GM21526 (cell line): ENCODE measurements at regions not wholly inside any gene's neighbourhood (a gene's known extent, or its start where the extent isn't known, plus 50 kb on each side); places are given as distances from the start of the nearest gene placed in this dataset.

Experiments used
- ATAC-seq: cut with Tn5 transposase; IDR thresholded peaks from one replicate; pipeline ENCODE4 v1.9.1; 2021; ENCODE audit warnings: moderate library complexity; ENCODE audit not compliant: unreplicated experiment, low FRiP score

DNA sequence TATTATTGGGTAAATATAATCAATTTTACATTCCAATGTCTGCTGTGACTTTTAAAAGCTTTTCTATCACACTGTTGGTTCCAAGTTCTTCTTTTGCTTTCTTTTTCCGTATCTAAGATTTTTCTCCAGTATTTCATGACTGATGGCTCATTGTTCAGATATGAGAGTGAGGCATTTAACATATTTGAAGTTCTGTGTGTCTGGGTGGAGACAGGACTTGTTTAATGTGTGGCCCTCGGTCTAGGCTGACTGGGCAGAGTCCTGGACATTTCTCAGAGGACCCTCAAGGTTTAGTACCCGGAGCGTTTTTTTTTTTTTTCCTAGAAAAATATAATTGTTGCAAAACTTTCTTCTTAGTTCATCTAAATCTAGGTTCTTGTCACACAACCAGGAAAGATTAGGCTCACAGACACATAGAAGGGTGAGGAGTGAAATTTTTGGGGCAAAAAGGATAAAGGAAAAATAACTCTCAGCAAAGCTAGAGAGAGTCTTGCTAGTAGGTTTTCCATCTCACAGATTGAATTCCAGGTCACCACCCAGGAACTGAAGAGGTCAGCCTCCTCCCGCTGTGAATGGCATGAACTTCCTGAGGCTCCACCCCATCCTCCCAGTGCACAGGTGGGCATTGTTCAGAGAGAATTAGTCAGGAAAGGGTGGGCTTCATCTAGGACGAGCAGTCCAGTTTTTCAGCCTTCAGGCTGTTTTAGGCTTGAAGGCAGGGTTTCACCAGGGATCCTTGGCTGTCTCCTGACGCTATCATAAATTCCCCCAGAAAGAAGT lies 1002.4 kb upstream of the PCDH9 start:
- no peak for ATAC-seq

- ATAC-seq: no peak
These were observed 984.7 kb upstream of the PCDH9 start for GRCh38 chr13:68214691-68215415.

DNA sequence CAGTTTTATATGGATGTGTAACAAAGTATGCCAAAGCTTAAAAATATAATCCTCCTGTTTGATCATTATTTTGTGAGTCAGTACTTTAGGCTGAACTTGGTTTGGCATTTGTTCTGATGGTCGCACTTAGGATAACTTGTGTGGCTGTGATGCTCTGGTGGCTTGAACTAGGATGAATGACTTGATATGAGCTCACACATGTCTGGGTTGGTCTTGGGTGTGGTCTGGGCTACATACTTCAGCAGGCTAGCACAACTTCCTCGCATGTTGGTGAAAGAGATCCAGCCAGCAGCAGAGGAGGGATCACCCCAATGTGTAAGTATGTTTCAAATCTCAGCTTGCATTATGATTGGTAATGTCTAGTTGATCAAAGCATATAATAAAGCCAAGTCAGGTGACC lies 969.1 kb upstream of the PCDH9 start:
- ATAC-seq: no peak

DNA sequence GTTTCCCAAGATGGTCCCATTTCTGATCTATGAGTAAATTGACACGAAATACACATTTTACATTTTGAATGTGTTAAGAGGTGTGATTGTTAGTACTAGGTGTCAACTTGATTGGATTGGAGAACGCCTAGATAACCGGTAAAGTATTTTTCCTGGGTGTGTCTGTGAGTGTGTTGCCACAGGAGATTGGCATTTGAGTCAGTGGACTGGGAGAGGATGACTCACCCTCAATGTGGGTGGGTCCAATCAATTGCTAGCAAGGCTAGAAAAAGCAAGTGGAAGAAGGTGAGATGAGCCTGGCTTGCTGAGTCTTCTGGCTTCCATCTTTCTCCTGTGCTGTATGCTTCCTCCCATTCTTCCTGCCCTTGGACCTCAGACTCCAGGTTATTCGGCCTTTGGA lies 960.7 kb upstream of the PCDH9 start:
- ATAC-seq: no peak

DNA sequence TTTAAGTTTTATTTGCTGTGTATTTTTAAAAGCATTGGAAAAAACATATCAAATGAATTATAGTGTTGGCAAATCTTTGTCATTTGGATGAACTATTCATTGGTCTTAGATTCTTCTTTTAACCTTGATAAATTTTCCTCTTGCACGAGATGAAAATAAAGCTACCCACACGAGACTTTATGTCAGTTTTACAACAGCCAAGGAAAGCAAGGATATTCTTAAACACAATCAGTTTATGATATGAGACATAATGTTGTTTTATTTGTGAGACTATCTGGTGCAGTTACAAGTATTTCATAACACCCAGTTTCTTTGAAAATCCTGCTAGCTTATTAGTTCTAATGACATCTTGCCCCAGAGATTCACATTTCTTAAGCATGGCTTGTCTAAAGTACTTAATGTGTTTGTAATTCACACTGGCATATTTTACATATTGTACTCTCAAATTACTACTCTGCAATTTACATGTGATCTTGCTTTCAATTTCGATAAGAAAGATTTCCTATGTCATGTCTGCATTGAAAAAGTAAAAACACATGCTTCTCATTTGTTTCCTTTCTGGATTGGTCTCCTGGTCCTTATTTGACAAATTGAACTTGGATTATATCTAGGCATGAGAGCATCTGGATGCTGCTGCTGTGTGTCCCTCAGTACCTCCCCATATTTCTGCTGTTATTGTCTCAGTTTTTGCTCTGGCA lies 955.5 kb upstream of the PCDH9 start:
- ATAC-seq: no peak

GRCh38 chr13:68176475-68176874 lies 946.3 kb upstream of the PCDH9 start:
- no peak for ATAC-seq

DNA sequence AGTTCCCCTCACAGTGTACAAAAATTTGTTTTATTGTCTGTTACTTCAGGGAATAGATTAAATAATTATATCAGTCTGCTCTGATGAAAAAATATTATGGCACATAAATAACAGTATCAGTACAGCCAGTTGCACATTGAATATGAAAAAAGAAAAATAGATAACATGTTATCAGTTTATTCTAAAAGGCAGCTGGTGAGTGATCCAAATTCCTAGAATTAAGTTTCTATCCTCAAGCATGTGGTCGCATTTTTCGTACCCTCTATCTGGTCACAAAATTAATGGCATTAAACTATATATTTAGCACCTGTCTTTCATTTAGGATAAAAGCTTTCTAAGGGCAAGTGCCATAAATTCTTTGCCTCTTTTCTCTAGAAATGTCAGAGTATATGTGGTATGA lies 944.8 kb upstream of the PCDH9 start:
- ATAC-seq: no peak

DNA sequence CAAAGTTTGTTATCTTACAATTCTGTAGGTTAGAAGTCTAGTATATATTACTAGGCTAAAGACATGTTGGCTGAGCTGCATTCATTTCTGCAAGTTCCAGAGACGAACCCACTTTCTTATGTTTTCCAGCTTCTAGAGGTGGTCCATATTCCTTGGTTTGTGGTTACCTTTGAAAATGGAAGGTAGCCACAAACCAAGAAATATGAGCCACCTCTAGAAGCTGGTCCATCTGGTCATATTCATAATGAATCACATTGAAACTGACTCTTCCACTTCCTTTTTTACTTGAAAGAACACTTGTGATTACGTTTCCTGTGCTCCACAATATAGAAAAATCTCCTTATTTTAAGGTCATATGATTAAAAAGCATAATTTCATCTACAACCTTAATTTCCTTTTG lies 943.0 kb upstream of the PCDH9 start:
- ATAC-seq: no peak

DNA sequence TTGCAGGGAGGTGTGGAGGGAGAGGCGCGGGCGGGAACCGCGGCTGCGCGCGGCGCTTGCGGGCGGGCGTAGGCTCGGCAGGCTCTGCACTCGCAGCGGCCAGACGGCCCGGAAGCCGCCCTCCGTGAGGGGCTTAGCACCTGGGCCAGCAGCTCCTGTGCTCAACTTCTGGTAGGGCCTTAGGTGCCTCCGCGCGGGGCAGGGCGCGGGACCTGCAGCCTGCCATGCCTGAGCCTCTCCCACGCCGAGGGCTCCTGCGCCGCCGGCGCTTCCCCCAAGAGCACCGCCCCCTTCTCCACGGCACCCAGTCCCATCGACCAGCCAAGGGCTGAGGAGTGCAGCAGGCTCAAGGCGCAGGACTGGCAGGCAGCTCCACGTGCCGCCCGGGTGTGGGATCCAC lies 940.8 kb upstream of the PCDH9 start:
- no peak for ATAC-seq

GRCh38 chr13:68168448-68168847 lies 938.3 kb upstream of the PCDH9 start:
- no peak for ATAC-seq

DNA sequence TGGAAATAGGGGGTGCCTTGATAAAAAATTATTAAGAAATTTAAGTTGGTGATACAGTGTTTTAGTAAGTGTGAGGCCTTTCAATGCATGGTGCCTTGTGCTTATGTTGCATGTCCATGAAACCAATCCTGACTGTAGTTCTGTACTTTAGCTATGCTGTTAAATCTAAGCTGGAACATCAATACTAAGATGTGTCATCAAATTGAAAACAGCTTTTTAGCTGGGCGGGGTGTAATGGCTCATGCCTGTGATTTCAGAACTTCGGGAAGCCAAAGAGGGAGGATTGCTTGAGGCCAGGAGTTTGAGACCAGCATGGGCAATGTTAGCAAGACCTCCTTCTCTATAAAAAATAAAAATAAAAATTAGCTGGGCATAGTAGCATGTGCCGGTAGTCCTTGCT lies 930.3 kb upstream of the PCDH9 start:
- no peak for ATAC-seq

- ATAC-seq: no peak
These were observed 922.3 kb upstream of the PCDH9 start for GRCh38 chr13:68152414-68152813.

DNA sequence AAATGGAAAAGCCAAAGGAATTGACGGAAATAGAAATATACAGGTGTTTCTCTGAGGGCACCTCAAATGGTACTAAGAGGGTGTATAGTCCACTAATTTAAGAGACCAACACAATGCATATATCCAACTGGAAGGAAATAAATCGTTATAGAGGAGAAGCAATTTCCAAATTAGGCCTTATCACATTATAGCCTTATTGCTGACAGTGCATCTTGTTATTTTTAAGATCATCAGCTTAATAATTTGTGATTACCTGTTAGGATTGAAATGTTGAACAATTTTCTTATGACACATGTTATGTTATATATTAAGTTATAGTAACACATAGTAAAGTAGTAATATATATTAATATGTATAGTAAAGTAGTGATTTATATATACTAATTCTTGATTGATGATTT lies 915.7 kb upstream of the PCDH9 start:
- ATAC-seq: no peak

GRCh38 chr13:68128297-68128915 lies 898.3 kb upstream of the PCDH9 start:
- ATAC-seq: no peak

DNA sequence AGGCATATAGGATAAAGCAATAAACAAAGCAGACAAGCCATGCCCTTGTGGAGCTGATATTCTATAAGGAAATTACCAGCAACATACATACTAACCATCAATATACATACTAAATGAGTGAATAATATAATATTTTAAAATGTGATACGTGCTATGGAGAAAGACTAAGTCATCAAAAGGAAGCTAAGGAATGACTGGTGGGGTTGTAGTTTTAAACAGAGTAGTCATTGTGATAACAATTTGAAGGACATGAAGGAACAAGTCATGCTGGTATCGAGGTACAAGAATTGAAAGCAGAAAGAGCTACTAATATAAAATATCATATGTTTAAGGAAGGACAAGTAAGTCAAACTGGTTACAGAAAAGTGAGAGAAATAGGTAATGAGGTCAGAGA lies 894.9 kb upstream of the PCDH9 start:
- ATAC-seq: no peak

DNA sequence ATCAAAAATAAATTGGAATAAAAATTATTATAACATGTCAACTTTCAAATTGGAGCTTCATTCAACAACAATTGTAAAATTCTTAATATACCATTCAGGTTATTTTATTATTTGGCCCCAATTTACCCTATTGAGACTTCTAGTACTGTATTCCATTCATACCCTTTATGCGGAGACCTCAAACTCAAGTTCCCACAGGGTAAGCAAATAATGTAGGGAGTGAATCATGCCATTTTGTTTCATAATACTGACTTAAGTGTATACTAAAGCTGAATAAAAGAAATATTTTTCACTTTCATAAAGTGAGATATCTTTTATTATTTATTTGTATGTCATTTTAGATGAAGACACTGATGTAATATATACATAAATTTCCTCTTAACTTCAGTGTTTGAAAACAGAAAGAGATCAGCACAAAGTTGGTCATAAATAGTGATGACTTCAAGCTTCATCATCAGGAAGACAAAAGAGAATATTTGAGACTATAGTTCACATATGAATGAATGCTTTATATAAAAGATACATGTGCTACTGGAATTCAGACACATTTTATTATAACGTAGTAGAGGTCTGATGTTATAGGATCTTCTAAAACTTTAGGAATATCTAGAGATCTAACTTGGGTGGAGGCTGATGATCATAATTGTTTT lies 894.4 kb upstream of the PCDH9 start:
- no peak for ATAC-seq

GRCh38 chr13:68110178-68110768 lies 880.1 kb upstream of the PCDH9 start:
- ATAC-seq: no peak

- no peak for ATAC-seq
These were observed 877.5 kb upstream of the PCDH9 start for GRCh38 chr13:68107667-68108066.

- ATAC-seq: no peak
These were observed 869.5 kb upstream of the PCDH9 start for GRCh38 chr13:68099631-68100030.

DNA sequence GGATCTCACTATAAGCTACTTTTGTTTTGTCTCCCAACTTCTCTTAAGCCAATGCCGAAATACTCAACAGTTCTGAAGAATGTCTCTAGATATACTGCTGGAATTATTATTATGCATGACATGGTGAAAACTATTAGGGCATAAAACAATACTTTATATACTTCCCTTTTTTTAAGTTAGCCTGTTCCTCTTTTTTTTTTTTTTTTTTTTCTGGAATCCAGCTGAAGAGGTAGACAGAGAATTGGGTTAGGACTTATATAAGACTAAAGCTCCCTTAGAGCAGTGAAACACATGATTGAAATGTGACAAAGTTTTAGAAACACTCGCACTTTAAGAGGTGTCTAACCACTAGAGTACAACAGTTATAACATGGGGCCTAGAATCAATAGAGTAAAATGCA lies 850.9 kb upstream of the PCDH9 start:
- ATAC-seq: no peak
